Prostate gland (tissue), 2 donors: ENCODE measurements at regions not wholly inside any gene's neighbourhood (a gene's known extent, or its start where the extent isn't known, plus 50 kb on each side); places are given as distances from the start of the nearest gene placed in this dataset.

ENCODE experiments used
- POLR2A ChIP-seq: fragments of 450-650 bp; IDR thresholded peaks from one replicate; pipeline ENCODE4 v1.6.1; 2016; ENCODE audit warnings: antibody characterized with exemption, mild to moderate bottlenecking
- POLR2AphosphoS5 ChIP-seq: sonication (generic); formaldehyde crosslinking; IDR thresholded peaks from one replicate; pipeline ENCODE4 v1.6.1; 2017; ENCODE audit warnings: antibody characterized with exemption
- TF ChIP-seq, protein P1 (sequence below), 4 experiments: fragments of 200-600 bp in 2 of 4; fragments of 450-650 bp in 2 of 4; sonication (generic) in 2 of 4; IDR thresholded peaks; 1 replicate in 3 of 4; 2 replicates in 1 of 4; pipeline ENCODE4 v1.5.1; 2016 to 2019; ENCODE audit warnings: antibody characterized with exemption in 4 of 4, mild to moderate bottlenecking in 2 of 4, moderate library complexity in 2 of 4

DNA sequence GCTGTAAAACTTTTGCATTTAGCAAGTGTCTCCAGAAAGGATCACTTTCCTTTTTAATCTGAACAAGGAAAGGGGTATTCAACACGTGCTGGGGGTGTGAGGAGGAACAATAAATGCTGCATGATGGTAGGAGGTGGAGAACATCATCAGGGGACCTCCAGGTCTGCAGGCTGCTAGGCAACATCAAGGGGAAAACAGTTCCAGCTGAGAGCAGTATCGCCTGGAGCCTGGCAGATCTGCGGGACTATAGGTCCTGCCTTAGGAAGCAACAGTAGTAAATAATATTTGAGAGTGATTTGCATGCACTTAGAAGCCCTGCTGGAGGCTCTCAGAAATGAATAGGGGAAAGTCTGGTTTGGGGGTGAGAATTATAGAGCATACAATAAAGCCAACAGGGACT, 175.6 kb downstream of the SUCLG1 start:
- TF ChIP-seq, protein P1, sequence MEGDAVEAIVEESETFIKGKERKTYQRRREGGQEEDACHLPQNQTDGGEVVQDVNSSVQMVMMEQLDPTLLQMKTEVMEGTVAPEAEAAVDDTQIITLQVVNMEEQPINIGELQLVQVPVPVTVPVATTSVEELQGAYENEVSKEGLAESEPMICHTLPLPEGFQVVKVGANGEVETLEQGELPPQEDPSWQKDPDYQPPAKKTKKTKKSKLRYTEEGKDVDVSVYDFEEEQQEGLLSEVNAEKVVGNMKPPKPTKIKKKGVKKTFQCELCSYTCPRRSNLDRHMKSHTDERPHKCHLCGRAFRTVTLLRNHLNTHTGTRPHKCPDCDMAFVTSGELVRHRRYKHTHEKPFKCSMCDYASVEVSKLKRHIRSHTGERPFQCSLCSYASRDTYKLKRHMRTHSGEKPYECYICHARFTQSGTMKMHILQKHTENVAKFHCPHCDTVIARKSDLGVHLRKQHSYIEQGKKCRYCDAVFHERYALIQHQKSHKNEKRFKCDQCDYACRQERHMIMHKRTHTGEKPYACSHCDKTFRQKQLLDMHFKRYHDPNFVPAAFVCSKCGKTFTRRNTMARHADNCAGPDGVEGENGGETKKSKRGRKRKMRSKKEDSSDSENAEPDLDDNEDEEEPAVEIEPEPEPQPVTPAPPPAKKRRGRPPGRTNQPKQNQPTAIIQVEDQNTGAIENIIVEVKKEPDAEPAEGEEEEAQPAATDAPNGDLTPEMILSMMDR (IDR thresholded peaks at IDR 0.05) = no peak
- TF ChIP-seq POLR2AphosphoS5 (no peak), POLR2A (no peak)
